Right forelimb (tissue), 1 donor: ENCODE measurements at regions not wholly inside any gene's neighbourhood (a gene's known extent, or its start where the extent isn't known, plus 50 kb on each side); places are given as distances from the start of the nearest gene placed in this dataset.

Experiments
- DNase-seq: peaks from one replicate; pipeline ENCODE4 v3.0.0-alpha.2; 2018

DNA sequence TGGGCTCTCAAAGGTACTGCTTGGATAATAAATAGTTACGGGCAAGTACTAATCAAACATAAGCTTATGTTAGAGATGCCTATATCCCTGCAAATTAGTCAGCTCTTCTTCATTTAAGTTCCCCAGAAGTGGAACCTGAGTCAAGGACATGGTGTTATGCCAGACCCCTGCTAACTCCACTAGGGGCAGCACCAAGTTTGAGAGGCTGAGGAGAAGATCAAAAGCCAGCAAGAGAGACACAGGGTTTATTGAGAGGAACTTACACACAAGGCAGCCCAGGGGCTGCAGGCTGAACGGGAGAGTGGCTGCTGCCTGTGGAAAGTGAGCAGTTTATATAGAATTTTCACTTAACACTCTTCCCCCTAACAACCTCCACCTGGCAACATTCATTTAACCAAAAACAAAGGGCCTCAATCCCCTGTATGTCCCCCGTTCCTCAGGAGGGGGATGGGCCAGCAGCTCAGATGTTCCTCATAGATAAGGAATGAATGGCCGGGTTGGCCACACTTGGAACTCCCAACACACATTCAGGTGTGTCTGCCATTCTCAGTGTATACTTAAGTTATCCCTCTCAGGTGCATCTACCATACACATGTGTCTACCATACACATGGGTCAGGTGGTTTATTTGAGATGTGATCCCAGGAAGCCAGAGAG is 62.6 kb upstream of the GHITM start:
- no peak for DNase-seq

GRCh38 chr10:84077768-84078167 is 61.5 kb upstream of the GHITM start:
- no peak for DNase-seq

DNA sequence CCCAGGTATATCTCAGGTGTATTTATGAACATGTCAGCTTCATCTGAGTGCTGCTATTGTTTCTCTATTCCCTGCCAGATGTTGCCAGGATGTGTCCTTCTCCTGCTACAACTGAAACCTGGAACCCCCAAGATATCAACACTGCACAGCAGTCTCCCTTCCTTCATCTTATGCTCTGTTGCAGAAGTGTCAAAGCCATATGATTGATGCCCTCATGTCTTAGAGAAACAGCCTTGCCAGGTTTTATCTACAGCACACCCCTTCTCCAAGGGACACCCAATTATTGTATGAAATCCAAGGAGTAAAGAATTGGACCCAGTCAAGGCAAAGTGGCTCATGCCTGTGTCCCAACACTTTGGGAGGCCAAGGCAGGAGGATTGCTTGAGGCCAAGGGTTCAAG is 60.5 kb upstream of the GHITM start:
- DNase-seq: no peak

DNA sequence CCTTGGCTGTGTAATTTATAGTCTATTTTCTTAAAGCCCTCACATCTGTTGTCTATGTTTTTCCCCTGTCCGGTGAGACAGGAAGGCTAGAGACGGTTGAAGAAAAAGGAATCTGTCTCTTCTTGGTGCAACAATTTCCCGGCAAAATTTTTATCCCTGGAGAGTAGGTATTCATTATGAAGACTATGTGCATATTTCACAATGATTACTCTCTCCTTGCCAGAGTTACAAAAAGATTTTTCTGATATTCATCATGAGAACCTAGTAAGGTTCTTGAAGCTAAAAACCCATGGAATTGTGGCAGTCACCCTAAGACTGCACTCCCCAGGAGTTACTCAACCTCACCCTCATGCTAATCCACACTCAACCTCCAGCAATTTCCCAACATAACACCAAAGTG is 55.0 kb upstream of the GHITM start:
- DNase-seq: no peak

GRCh38 chr10:84087202-84087601 is 52.1 kb upstream of the GHITM start:
- no peak for DNase-seq

DNA sequence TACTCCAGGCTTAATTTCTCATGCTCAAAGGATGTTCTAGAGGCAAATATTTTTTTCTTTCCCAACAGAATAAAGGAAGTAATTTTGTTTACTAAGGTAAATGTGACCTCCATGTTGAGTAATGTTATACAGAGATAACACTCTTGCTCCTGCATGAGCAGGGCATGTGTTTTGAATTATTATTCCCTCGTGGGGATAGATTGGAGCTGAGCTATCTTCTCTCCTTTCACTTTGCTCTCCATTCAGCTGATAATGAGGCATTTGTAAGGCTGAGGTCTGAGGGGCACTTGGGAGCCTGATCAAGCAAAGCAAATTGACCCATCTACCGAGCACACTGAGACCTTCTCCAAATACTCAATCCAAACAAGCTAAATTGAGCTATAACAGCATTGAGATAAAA is 50.7 kb upstream of the GHITM start:
- no peak for DNase-seq

- no peak for DNase-seq
Observed at GRCh38 chr10:84089162-84089561, 50.1 kb upstream of the GHITM start.
